ENCODE measurements at regions not wholly inside any gene's neighbourhood (a gene's known extent, or its start where the extent isn't known, plus 50 kb on each side); places are given as distances from the start of the nearest gene placed in this dataset.

DNA sequence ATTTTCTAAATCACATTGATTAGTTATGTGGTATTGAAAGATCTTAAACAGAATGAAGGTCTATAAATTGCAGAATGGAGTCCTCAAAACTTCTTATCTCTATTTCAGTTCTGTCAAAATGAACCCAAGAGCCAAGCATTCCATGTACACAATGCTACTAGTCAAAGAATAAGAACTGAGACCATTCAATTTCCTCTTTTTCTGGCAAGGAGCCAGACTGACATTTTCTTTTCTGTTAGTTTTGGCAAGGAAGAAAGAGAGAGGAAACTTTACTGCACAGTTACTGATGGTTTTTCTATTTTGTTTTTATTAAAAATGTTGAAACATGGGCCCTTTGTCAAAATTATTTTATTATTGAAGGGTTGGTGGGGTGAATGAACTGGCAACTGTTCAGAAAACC, 181.8 kb upstream of the FERD3L start:
- Mint-ChIP-seq H3K27me3 (ENCODE audit: low read depth in 2 of 2) (peaks cover 0 to 7% of the 10 kb centered on the region in 2 donors), H3K36me3 (no peaks in the 10 kb centered on the region), H3K4me3 (no peak overlapping the region), H3K4me1 (no peaks in the 10 kb centered on the region), H3K9me3 (no peaks in the 10 kb centered on the region), H3K27ac (no peak overlapping the region)
- Histone ChIP-seq H3K27ac (ENCODE audit: low read length) (no peak overlapping the region), H3K4me3 (ENCODE audit: low read length) (no peak overlapping the region), H3K36me3 (ENCODE audit: control insufficient read depth, insufficient read depth, low read length) (no peaks in the 10 kb centered on the region), H3K9me3 (ENCODE audit: control insufficient read depth, insufficient read depth, low read length) (no peaks in the 10 kb centered on the region), H3K4me1 (ENCODE audit: control insufficient read depth, insufficient read depth, low read length) (no peaks in the 10 kb centered on the region), H3K27me3 (ENCODE audit: control insufficient read depth, insufficient read depth, low read length) (no peaks in the 10 kb centered on the region)
- TF ChIP-seq, protein P1, sequence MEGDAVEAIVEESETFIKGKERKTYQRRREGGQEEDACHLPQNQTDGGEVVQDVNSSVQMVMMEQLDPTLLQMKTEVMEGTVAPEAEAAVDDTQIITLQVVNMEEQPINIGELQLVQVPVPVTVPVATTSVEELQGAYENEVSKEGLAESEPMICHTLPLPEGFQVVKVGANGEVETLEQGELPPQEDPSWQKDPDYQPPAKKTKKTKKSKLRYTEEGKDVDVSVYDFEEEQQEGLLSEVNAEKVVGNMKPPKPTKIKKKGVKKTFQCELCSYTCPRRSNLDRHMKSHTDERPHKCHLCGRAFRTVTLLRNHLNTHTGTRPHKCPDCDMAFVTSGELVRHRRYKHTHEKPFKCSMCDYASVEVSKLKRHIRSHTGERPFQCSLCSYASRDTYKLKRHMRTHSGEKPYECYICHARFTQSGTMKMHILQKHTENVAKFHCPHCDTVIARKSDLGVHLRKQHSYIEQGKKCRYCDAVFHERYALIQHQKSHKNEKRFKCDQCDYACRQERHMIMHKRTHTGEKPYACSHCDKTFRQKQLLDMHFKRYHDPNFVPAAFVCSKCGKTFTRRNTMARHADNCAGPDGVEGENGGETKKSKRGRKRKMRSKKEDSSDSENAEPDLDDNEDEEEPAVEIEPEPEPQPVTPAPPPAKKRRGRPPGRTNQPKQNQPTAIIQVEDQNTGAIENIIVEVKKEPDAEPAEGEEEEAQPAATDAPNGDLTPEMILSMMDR (IDR thresholded peaks at IDR 0.05), result no peak
- ATAC-seq (no peak), DNase-seq (no peak)
- intact Hi-C loops (cut with micrococcal nuclease), result no loop called here

GRCh38 chr7:19322002-19322401, 176.8 kb upstream of the FERD3L start:
- H3K27me3 Mint-ChIP-seq (ENCODE audit: low read depth in 2 of 2), result peaks cover 0 to 6% of the 10 kb centered on the region in 2 donors
- intact Hi-C loops (cut with micrococcal nuclease), result no loop called here
- Histone ChIP-seq H3K27ac (ENCODE audit: low read length) (no peak overlapping the region), H3K36me3 (ENCODE audit: control insufficient read depth, insufficient read depth, low read length) (no peaks in the 10 kb centered on the region), H3K9me3 (ENCODE audit: control insufficient read depth, insufficient read depth, low read length) (no peaks in the 10 kb centered on the region), H3K4me1 (ENCODE audit: control insufficient read depth, insufficient read depth, low read length) (no peaks in the 10 kb centered on the region), H3K27me3 (ENCODE audit: control insufficient read depth, insufficient read depth, low read length) (no peaks in the 10 kb centered on the region), H3K4me3 (ENCODE audit: low read length) (no peak overlapping the region)
- no peaks in the 10 kb centered on the region for H3K36me3 Mint-ChIP-seq
- DNase-seq (no peak), ATAC-seq (no peak)
- TF ChIP-seq, protein P1 (IDR thresholded peaks at IDR 0.05), result no peak
- H3K4me3 Mint-ChIP-seq, result no peak overlapping the region
- H3K9me3 Mint-ChIP-seq, result no peaks in the 10 kb centered on the region
- WGBS (ENCODE audit: insufficient coverage), result 81% methylated on average over 2 of the region's 2 CpGs
- H3K27ac Mint-ChIP-seq, result no peak overlapping the region
- H3K4me1 Mint-ChIP-seq, result peaks cover 0 to 5% of the 10 kb centered on the region in 2 donors

- DNase-seq (no peak), ATAC-seq (no peak)
- Histone ChIP-seq H3K27ac (ENCODE audit: low read length) (no peak overlapping the region), H3K36me3 (ENCODE audit: control insufficient read depth, insufficient read depth, low read length) (no peaks in the 10 kb centered on the region), H3K4me1 (ENCODE audit: control insufficient read depth, insufficient read depth, low read length) (no peaks in the 10 kb centered on the region), H3K27me3 (ENCODE audit: control insufficient read depth, insufficient read depth, low read length) (no peaks in the 10 kb centered on the region), H3K4me3 (ENCODE audit: low read length) (no peak overlapping the region), H3K9me3 (ENCODE audit: control insufficient read depth, insufficient read depth, low read length) (no peaks in the 10 kb centered on the region)
- intact Hi-C loops (cut with micrococcal nuclease), result no loop called here
- peaks cover 0 to 5% of the 10 kb centered on the region in 2 donors for H3K4me1 Mint-ChIP-seq
- TF ChIP-seq, protein P1 (IDR thresholded peaks at IDR 0.05), result no peak
- no peak overlapping the region for H3K4me3 Mint-ChIP-seq
- H3K36me3 Mint-ChIP-seq, result no peaks in the 10 kb centered on the region
- no peak overlapping the region for H3K27ac Mint-ChIP-seq
- peaks cover 0 to 6% of the 10 kb centered on the region in 2 donors for H3K27me3 Mint-ChIP-seq (ENCODE audit: low read depth in 2 of 2)
- no peaks in the 10 kb centered on the region for H3K9me3 Mint-ChIP-seq
- 79% methylated on average over 5 of the region's 5 CpGs for WGBS (ENCODE audit: insufficient coverage)
These were observed 173.1 kb upstream of the FERD3L start for GRCh38 chr7:19318287-19318686.

GRCh38 chr7:19317461-19317860, 172.2 kb upstream of the FERD3L start:
- H3K27ac Mint-ChIP-seq, result no peak overlapping the region
- intact Hi-C loops (cut with micrococcal nuclease), result no loop called here
- Histone ChIP-seq H3K27ac (ENCODE audit: low read length) (no peak overlapping the region), H3K4me3 (ENCODE audit: low read length) (no peak overlapping the region), H3K27me3 (ENCODE audit: control insufficient read depth, insufficient read depth, low read length) (no peaks in the 10 kb centered on the region), H3K9me3 (ENCODE audit: control insufficient read depth, insufficient read depth, low read length) (no peaks in the 10 kb centered on the region), H3K36me3 (ENCODE audit: control insufficient read depth, insufficient read depth, low read length) (no peaks in the 10 kb centered on the region), H3K4me1 (ENCODE audit: control insufficient read depth, insufficient read depth, low read length) (no peaks in the 10 kb centered on the region)
- DNase-seq (no peak), ATAC-seq (no peak)
- no peak overlapping the region for H3K4me3 Mint-ChIP-seq
- TF ChIP-seq, protein P1 (IDR thresholded peaks at IDR 0.05), result no peak
- H3K4me1 Mint-ChIP-seq, result peaks cover 0 to 5% of the 10 kb centered on the region in 2 donors
- no peaks in the 10 kb centered on the region for H3K36me3 Mint-ChIP-seq
- H3K9me3 Mint-ChIP-seq, result no peaks in the 10 kb centered on the region
- H3K27me3 Mint-ChIP-seq (ENCODE audit: low read depth in 2 of 2), result peaks cover 0 to 6% of the 10 kb centered on the region in 2 donors

Data from natural killer cell (primary cell).